A549 (cell line): ENCODE measurements at regions not wholly inside any gene's neighbourhood (a gene's known extent, or its start where the extent isn't known, plus 50 kb on each side); places are given as distances from the start of the nearest gene placed in this dataset.

Source experiments
- ATAC-seq, 2 experiments: fragments of 200-7000 bp in 1 of 2; fragments of >200 bp in 1 of 2; cut with Nextera tagmentation in 1 of 2; cut with Tn5 transposase in 1 of 2; 3 replicates each; pipeline versions ENCODE4 v1.8.0 to v1.9.1; 2018 to 2020; ENCODE audit warnings: mild to moderate bottlenecking in 1 of 2, moderate library complexity in 1 of 2
- CTCF ChIA-PET: fragments of 300-600 bp; sonication (Branson Sonifier 250); formaldehyde crosslinking; extraction: SDS; loops from one replicate; lab custom pipeline; 2021; ENCODE audit warnings: antibody characterized with exemption, inconsistent platforms; lab: Yijun Ruan, JAX
- POLR2A ChIA-PET: fragments of 350-600 bp; formaldehyde crosslinking; extraction: SDS; loops from one replicate; lab custom pipeline; 2021; ENCODE audit warnings: antibody characterized with exemption, inconsistent platforms; lab: Yijun Ruan, JAX
- DNase-seq, 2 experiments: peaks; one replicate each; pipeline versions ENCODE4 v3.0.0 to v3.0.0-alpha.2; 2011 to 2016; ENCODE audit warnings: low read depth in 1 of 2, low spot score in 1 of 2
- FAIRE-seq: peaks from 2 replicates; lab custom pipeline; 2011; peaks lifted over from hg19 to GRCh38; lab: Jason Lieb, UNC
- H3K27ac ChIP-seq, 2 experiments: fragments of >200 bp; sonication (Bioruptor Twin); formaldehyde crosslinking; 3 replicates each; pipeline ENCODE4 v1.5.1; 2016 to 2017
- H3K4me1 ChIP-seq: fragments of >200 bp; sonication (Bioruptor Twin); formaldehyde crosslinking; 3 replicates; pipeline ENCODE4 v1.6.1; 2016
- H3K4me2 ChIP-seq: fragments of >200 bp; sonication (Bioruptor Twin); formaldehyde crosslinking; 3 replicates; pipeline ENCODE4 v1.6.1; 2016
- H3K4me3 ChIP-seq: fragments of >200 bp; sonication (Bioruptor Twin); formaldehyde crosslinking; 3 replicates; pipeline ENCODE4 v1.5.1; 2016
- H3K9me3 ChIP-seq: fragments of >200 bp; sonication (Bioruptor Twin); formaldehyde crosslinking; 3 replicates; pipeline ENCODE4 v1.6.1; 2016
- BCL3 ChIP-seq: fragments of >200 bp; sonication (Bioruptor Twin); formaldehyde crosslinking; IDR thresholded peaks from 3 replicates; pipeline ENCODE4 v1.6.1; 2016
- CBX2 ChIP-seq: fragments of 200-600 bp; sonication (generic); IDR thresholded peaks from 2 replicates; pipeline ENCODE4 v1.6.1; 2016; ENCODE audit warnings: low read depth, mild to moderate bottlenecking, borderline replicate concordance
- CBX8 ChIP-seq: fragments of 200-600 bp; sonication (generic); IDR thresholded peaks from 2 replicates; pipeline ENCODE4 v1.6.1; 2016
- CHD2 ChIP-seq: fragments of 150-350 bp; IDR thresholded peaks from 2 replicates; pipeline ENCODE4 v1.6.1; 2014; ENCODE audit warnings: low read length; ENCODE audit not compliant: partially characterized antibody
- CTCF ChIP-seq: fragments of >200 bp; sonication (Bioruptor Twin); formaldehyde crosslinking; IDR thresholded peaks from 3 replicates; pipeline ENCODE4 v1.5.1; 2016
- ELK1 ChIP-seq: fragments of 150-350 bp; IDR thresholded peaks from 2 replicates; pipeline ENCODE4 v1.6.1; 2014; ENCODE audit warnings: low read depth, mild to moderate bottlenecking, low read length
- GATA3 ChIP-seq: IDR thresholded peaks from 2 replicates; pipeline ENCODE4 v1.6.1; 2012; ENCODE audit warnings: borderline replicate concordance
- HES2 ChIP-seq: fragments of >200 bp; sonication (Bioruptor Twin); formaldehyde crosslinking; IDR thresholded peaks from 2 replicates; pipeline ENCODE4 v1.6.1; 2016
- HMGXB4 ChIP-seq: fragments of 250-450 bp; sonication (Bioruptor Pico); IDR thresholded peaks from 2 replicates; pipeline ENCODE4 v1.5.0; 2021; ENCODE audit warnings: mild to moderate bottlenecking, moderate library complexity, borderline replicate concordance
- HOXB5 ChIP-seq: fragments of 250-450 bp; sonication (Bioruptor Pico); IDR thresholded peaks from 2 replicates; pipeline ENCODE4 v1.5.0; 2020; ENCODE audit warnings: mild to moderate bottlenecking, moderate library complexity
- JUN ChIP-seq, 2 experiments: fragments of >200 bp; sonication (Bioruptor Twin); formaldehyde crosslinking; IDR thresholded peaks; 2 replicates in 1 of 2; 3 replicates in 1 of 2; pipeline ENCODE4 v1.6.1; 2016 to 2017
- KDM1A ChIP-seq: fragments of 200-600 bp; sonication (generic); IDR thresholded peaks from 2 replicates; pipeline ENCODE4 v1.6.1; 2016; ENCODE audit warnings: low read depth, mild to moderate bottlenecking
- MAZ ChIP-seq: fragments of 150-350 bp; IDR thresholded peaks from 2 replicates; pipeline ENCODE4 v1.6.1; 2014; ENCODE audit warnings: antibody characterized with exemption, low read depth, low read length, borderline replicate concordance
- NPAS2 ChIP-seq: fragments of 250-450 bp; sonication (Bioruptor Pico); IDR thresholded peaks from 2 replicates; pipeline ENCODE4 v1.8.0; 2022; ENCODE audit warnings: mild to moderate bottlenecking, moderate library complexity, borderline replicate concordance
- NR3C1 ChIP-seq: fragments of >200 bp; sonication (Bioruptor Twin); formaldehyde crosslinking; IDR thresholded peaks from 3 replicates; pipeline ENCODE4 v1.6.1; 2017
- POLR2A ChIP-seq: IDR thresholded peaks from 2 replicates; pipeline ENCODE4 v1.6.1; 2012; ENCODE audit warnings: mild to moderate bottlenecking, low read length
- RCOR1 ChIP-seq: fragments of 150-350 bp; IDR thresholded peaks from 2 replicates; pipeline ENCODE4 v1.6.1; 2014; ENCODE audit warnings: antibody characterized with exemption, low read length, low read depth
- SREBF2 ChIP-seq: fragments of 450-650 bp; IDR thresholded peaks from 2 replicates; pipeline ENCODE4 v1.6.1; 2014; ENCODE audit warnings: mild to moderate bottlenecking, moderate library complexity
- ZFP36 ChIP-seq: fragments of 450-650 bp; IDR thresholded peaks from 2 replicates; pipeline ENCODE4 v1.6.1; 2014; ENCODE audit warnings: borderline replicate concordance; ENCODE audit not compliant: partially characterized antibody
- ZSCAN20 ChIP-seq: fragments of 250-450 bp; sonication (Bioruptor Pico); IDR thresholded peaks from 2 replicates; pipeline ENCODE4 v1.8.0; 2022; ENCODE audit warnings: mild to moderate bottlenecking, moderate library complexity
- WGBS: methylation state at CpG from one replicate; pipeline ENCODE4 v1.1.6; 2017; ENCODE audit errors: missing lambda C conversion rate; 5-methylcytosine and 5-hydroxymethylcytosine counted together

- TF ChIP-seq MAZ (no peak), SREBF2 (no peak), JUN (IDR thresholded peaks at IDR 0.05) (no peak), CBX2 (no peak), HMGXB4 (CRISPR knock-in tag) (no peak)
- TF ChIP-seq, all 56 proteins: peak for 0
Measured at GRCh38 chr12:25746131-25746530, 193.0 kb upstream of the LMNTD1 start (continued).

GRCh38 chr12:25752710-25753309, 199.7 kb upstream of the LMNTD1 start:
- no peaks in the 10 kb centered on the region for H3K9me3 ChIP-seq
- ATAC-seq (no peak), DNase-seq (no peak), FAIRE-seq (no peak)
- ChIA-PET CTCF (interaction anchor here (0.9 to 1.1 kb wide), 2 partner anchors 11 to 47 kb away, joined by 3 read pairs; no protein-coding TSS in a partner anchor), POLR2A (no interaction called here)
- TF ChIP-seq HMGXB4 (CRISPR knock-in tag) (no peak), CBX8 (no peak), ZSCAN20 (CRISPR knock-in tag) (no peak), POLR2A (no peak), ELK1 (no peak), GATA3 (no peak), HOXB5 (no peak), NPAS2 (CRISPR knock-in tag) (no peak), NR3C1 (no peak), CHD2 (no peak), BCL3 (no peak), HES2 (no peak), KDM1A (no peak), RCOR1 (no peak), CTCF (no peak), ZFP36 (no peak), SREBF2 (no peak)
- H3K4me1 ChIP-seq, result peaks cover 8% of the 10 kb centered on the region; the same call in 2 of the 3 replicates
- H3K4me2 ChIP-seq, result no peak overlapping the region
- WGBS, result 19% methylated on average over 1 of the region's 1 CpG
- no peak overlapping the region for H3K4me3 ChIP-seq
- H3K27ac ChIP-seq, result no peak overlapping the region
